AG10803 (cell line): ENCODE measurements at regions not wholly inside any gene's neighbourhood (a gene's known extent, or its start where the extent isn't known, plus 50 kb on each side); places are given as distances from the start of the nearest gene placed in this dataset.

Experiments
- DNase-seq: peaks from one replicate; pipeline ENCODE4 v3.0.0; 2010; ENCODE audit warnings: low read depth
- H3K4me3 ChIP-seq: 2 replicates; pipeline ENCODE4 v1.5.1; 2011; ENCODE audit warnings: mild to moderate bottlenecking, low read length, control low read depth
- CTCF ChIP-seq: conservative IDR thresholded peaks from 2 replicates; pipeline ENCODE4 v1.5.1; 2011; ENCODE audit warnings: mild to moderate bottlenecking, low read length, control low read depth, inconsistent platforms

GRCh38 chr16:73735018-73735417 is 561.6 kb upstream of the PSMD7 start:
- no peak for TF ChIP-seq CTCF
- peak; percentile 26 for DNase-seq
- no peak overlapping the region for H3K4me3 ChIP-seq

GRCh38 chr16:73732681-73733080 is 563.9 kb upstream of the PSMD7 start:
- DNase-seq = no peak
- H3K4me3 ChIP-seq = no peak overlapping the region
- no peak for TF ChIP-seq CTCF

- TF ChIP-seq CTCF = no peak
- no peak overlapping the region for H3K4me3 ChIP-seq
- no peak for DNase-seq
Observed at GRCh38 chr16:73732143-73732542, 564.5 kb upstream of the PSMD7 start.

GRCh38 chr16:73730481-73731090 is 566.0 kb upstream of the PSMD7 start:
- DNase-seq = no peak
- TF ChIP-seq CTCF = no peak
- no peak overlapping the region for H3K4me3 ChIP-seq

GRCh38 chr16:73725156-73725555 is 571.5 kb upstream of the PSMD7 start:
- no peak for TF ChIP-seq CTCF
- H3K4me3 ChIP-seq = no peak overlapping the region
- DNase-seq = no peak

- no peak for DNase-seq
- no peak overlapping the region for H3K4me3 ChIP-seq
- no peak for TF ChIP-seq CTCF
Observed at GRCh38 chr16:73724503-73724902, 572.1 kb upstream of the PSMD7 start.

GRCh38 chr16:73717266-73717974 is 579.2 kb upstream of the PSMD7 start:
- no peak overlapping the region for H3K4me3 ChIP-seq
- no peak for DNase-seq
- no peak for TF ChIP-seq CTCF
